ENCODE measurements at regions not wholly inside any gene's neighbourhood (a gene's known extent, or its start where the extent isn't known, plus 50 kb on each side); places are given as distances from the start of the nearest gene placed in this dataset.

GRCh38 chr21:36626791-36627190 lies 72.1 kb upstream of the SIM2 start:
- H2AFZ ChIP-seq (ENCODE audit: low read depth, low read length, severe bottlenecking), result no peak overlapping the region
- no peaks in the 10 kb centered on the region for H3K36me3 ChIP-seq (ENCODE audit: low read length)
- no peaks in the 10 kb centered on the region for H3F3A ChIP-seq (ENCODE audit: insufficient read depth)
- H3K4me2 ChIP-seq (ENCODE audit: low read depth, low read length, poor library complexity, severe bottlenecking), result no peak overlapping the region
- H3K9ac ChIP-seq (ENCODE audit: low read length), result no peak overlapping the region
- TF ChIP-seq CTCF (IDR thresholded peaks at IDR 0.05; ENCODE audit: insufficient read depth, low read length, poor library complexity, severe bottlenecking), result no peak
- no peak for TF ChIP-seq EZH2phosphoT487 (conservative IDR thresholded peaks at IDR 0.05; ENCODE audit: low read length)
- H3K9me2 ChIP-seq (replicated peaks; ENCODE audit: insufficient read depth, low read length), result no peaks in the 10 kb centered on the region
- H3K79me2 ChIP-seq (ENCODE audit: insufficient read depth, low read length), result no peaks in the 10 kb centered on the region
- no peaks in the 10 kb centered on the region for H3K27me3 ChIP-seq (ENCODE audit: low read length)
- H4K20me1 ChIP-seq (ENCODE audit: low read depth, low read length), result no peaks in the 10 kb centered on the region
- H3K9me3 ChIP-seq (ENCODE audit: insufficient read depth, low read length), result no peaks in the 10 kb centered on the region
- no peak overlapping the region for H3K27ac ChIP-seq (ENCODE audit: low read depth, low read length)
- H3K4me3 ChIP-seq (ENCODE audit: insufficient read depth, low read length, poor library complexity, severe bottlenecking), result no peak overlapping the region

DNA sequence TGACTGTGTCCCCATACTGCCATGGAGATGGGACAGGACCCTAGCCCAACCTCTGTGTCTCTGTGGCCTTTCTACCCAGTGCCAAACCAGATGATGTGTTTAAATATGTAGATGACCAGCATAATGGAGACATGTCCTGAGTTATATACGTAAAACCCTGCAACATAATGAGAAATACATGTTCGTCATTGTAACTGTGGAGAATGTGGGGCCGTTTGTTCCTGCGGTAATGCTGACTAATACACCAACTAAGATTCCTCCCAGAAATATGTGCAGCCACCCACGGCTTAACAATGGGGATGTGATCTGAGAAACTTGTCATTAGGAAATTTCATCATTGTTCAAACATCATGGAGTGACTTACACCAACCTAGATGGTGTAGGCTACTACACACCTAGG lies 71.7 kb upstream of the SIM2 start:
- H3K9me3 ChIP-seq (ENCODE audit: insufficient read depth, low read length), result no peaks in the 10 kb centered on the region

DNA sequence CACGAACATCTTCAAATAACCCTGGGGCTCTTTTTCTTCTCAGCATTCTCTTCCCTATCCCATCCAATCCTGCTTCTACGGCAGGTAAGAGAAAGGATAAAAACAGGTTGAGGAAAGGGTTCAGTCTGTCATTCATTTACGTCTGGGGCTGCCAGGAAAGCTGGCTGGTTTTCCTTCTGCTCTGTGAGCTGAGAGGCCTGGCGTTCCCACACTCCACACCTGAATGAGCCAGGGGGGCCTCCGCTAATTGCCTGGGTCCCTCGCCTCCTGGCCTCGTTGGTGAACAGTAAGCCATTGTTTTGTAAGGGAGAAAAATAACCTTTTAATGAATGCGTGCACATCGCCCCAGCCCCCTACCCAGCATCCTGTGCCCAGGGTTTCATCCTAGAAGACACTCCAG lies 70.8 kb upstream of the SIM2 start:
- TF ChIP-seq CTCF (IDR thresholded peaks at IDR 0.05; ENCODE audit: insufficient read depth, low read length, poor library complexity, severe bottlenecking) (no peak), EZH2phosphoT487 (conservative IDR thresholded peaks at IDR 0.05; ENCODE audit: low read length) (no peak)
- Histone ChIP-seq H3K4me2 (ENCODE audit: low read depth, low read length, poor library complexity, severe bottlenecking) (no peak overlapping the region), H2AFZ (ENCODE audit: low read depth, low read length, severe bottlenecking) (no peak overlapping the region), H4K20me1 (ENCODE audit: low read depth, low read length) (no peaks in the 10 kb centered on the region), H3K4me3 (ENCODE audit: insufficient read depth, low read length, poor library complexity, severe bottlenecking) (no peak overlapping the region), H3K9ac (ENCODE audit: low read length) (no peak overlapping the region), H3K27ac (ENCODE audit: low read depth, low read length) (no peak overlapping the region), H3K36me3 (ENCODE audit: low read length) (no peaks in the 10 kb centered on the region), H3K27me3 (ENCODE audit: low read length) (no peaks in the 10 kb centered on the region), H3K9me2 (replicated peaks; ENCODE audit: insufficient read depth, low read length) (no peaks in the 10 kb centered on the region), H3K79me2 (ENCODE audit: insufficient read depth, low read length) (no peaks in the 10 kb centered on the region), H3F3A (ENCODE audit: insufficient read depth) (no peaks in the 10 kb centered on the region), H3K9me3 (ENCODE audit: insufficient read depth, low read length) (no peaks in the 10 kb centered on the region)

More for the DNA sequence above, 71.7 kb upstream of the SIM2 start:
- Histone ChIP-seq H3K27ac (ENCODE audit: low read depth, low read length) (no peak overlapping the region), H2AFZ (ENCODE audit: low read depth, low read length, severe bottlenecking) (no peak overlapping the region), H3K79me2 (ENCODE audit: insufficient read depth, low read length) (no peaks in the 10 kb centered on the region), H4K20me1 (ENCODE audit: low read depth, low read length) (no peaks in the 10 kb centered on the region), H3K4me3 (ENCODE audit: insufficient read depth, low read length, poor library complexity, severe bottlenecking) (no peak overlapping the region), H3K27me3 (ENCODE audit: low read length) (no peaks in the 10 kb centered on the region), H3K4me2 (ENCODE audit: low read depth, low read length, poor library complexity, severe bottlenecking) (no peak overlapping the region), H3K36me3 (ENCODE audit: low read length) (no peaks in the 10 kb centered on the region), H3F3A (ENCODE audit: insufficient read depth) (no peaks in the 10 kb centered on the region), H3K9me2 (replicated peaks; ENCODE audit: insufficient read depth, low read length) (no peaks in the 10 kb centered on the region), H3K9ac (ENCODE audit: low read length) (no peak overlapping the region)
- TF ChIP-seq CTCF (IDR thresholded peaks at IDR 0.05; ENCODE audit: insufficient read depth, low read length, poor library complexity, severe bottlenecking), result no peak
- TF ChIP-seq EZH2phosphoT487 (conservative IDR thresholded peaks at IDR 0.05; ENCODE audit: low read length), result no peak
